ENCODE measurements at regions not wholly inside any gene's neighbourhood (a gene's known extent, or its start where the extent isn't known, plus 50 kb on each side); places are given as distances from the start of the nearest gene placed in this dataset.

DNA sequence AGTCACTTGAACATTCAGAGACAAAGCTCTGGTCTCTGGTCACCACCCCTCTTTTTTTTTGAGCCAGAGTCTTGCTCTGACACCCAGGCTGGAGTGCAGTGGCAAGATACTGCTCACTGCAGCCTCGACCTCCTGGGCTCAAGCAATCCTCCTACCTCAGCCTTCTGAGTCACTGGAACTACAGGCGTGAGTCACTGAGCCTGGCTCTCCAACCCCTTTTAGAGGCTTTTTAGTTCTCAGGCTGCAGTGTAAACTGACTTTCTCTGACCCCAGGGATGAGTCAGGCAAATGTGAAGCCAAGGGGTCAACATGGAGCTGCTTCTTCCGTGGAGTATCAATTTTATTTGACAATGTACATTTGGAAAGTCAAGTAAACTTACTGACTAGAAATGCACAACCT is 229.2 kb downstream of the PTTG2 start:
- no peak for TF ChIP-seq CTCF (IDR thresholded peaks at IDR 0.05)
- TF ChIP-seq POLR2A (IDR thresholded peaks at IDR 0.05): no peak
